Smooth muscle cell (in vitro differentiated cells): ENCODE measurements at regions not wholly inside any gene's neighbourhood (a gene's known extent, or its start where the extent isn't known, plus 50 kb on each side); places are given as distances from the start of the nearest gene placed in this dataset.
"Not testable (repeated sequence)": the region's sequence is repeated elsewhere in the genome, so short reads cannot be mapped to it uniquely, and the experiment has no call there.

ENCODE experiments used
- DNase-seq: peaks from one replicate; lab custom pipeline; 2025; ENCODE audit not compliant: unreplicated experiment; lab: John Stamatoyannopoulos, UW
- H2AFZ ChIP-seq: fragments of 200-600 bp; sonication (generic); 2 replicates; pipeline ENCODE4 v1.6.0; 2016; ENCODE audit warnings: antibody characterized with exemption, low read depth, mild to moderate bottlenecking
- H3F3A ChIP-seq: fragments of 200-600 bp; sonication (generic); 2 replicates; pipeline ENCODE4 v1.6.0; 2017; ENCODE audit warnings: antibody characterized with exemption, low read depth
- H3K27ac ChIP-seq: fragments of 200-600 bp; sonication (generic); 2 replicates; pipeline ENCODE4 v1.5.1; 2016; ENCODE audit warnings: low read depth, mild to moderate bottlenecking
- H3K27me3 ChIP-seq: fragments of 200-600 bp; sonication (generic); 2 replicates; pipeline ENCODE4 v1.6.1; 2016; ENCODE audit warnings: low read depth, mild to moderate bottlenecking
- H3K36me3 ChIP-seq: fragments of 200-600 bp; sonication (generic); 2 replicates; pipeline ENCODE4 v1.5.1; 2016; ENCODE audit warnings: low read depth
- H3K4me1 ChIP-seq: fragments of 200-600 bp; sonication (generic); 2 replicates; pipeline ENCODE4 v1.5.1; 2016; ENCODE audit warnings: low read depth
- H3K4me2 ChIP-seq: fragments of 200-600 bp; sonication (generic); 2 replicates; pipeline ENCODE4 v1.6.0; 2016; ENCODE audit warnings: mild to moderate bottlenecking
- H3K4me3 ChIP-seq: fragments of 200-600 bp; sonication (generic); 2 replicates; pipeline ENCODE4 v1.5.1; 2016; ENCODE audit warnings: mild to moderate bottlenecking
- H3K79me2 ChIP-seq: fragments of 200-600 bp; sonication (generic); 2 replicates; pipeline ENCODE4 v1.6.0; 2016; ENCODE audit warnings: low read depth, mild to moderate bottlenecking
- H3K9ac ChIP-seq: fragments of 200-600 bp; sonication (generic); 2 replicates; pipeline ENCODE4 v1.6.0; 2016; ENCODE audit warnings: low read depth
- H3K9me3 ChIP-seq: fragments of 200-600 bp; sonication (generic); replicated peaks from 2 replicates; pipeline ENCODE4 v1.5.1; 2016; ENCODE audit warnings: low read depth
- H4K20me1 ChIP-seq: fragments of 200-600 bp; sonication (generic); 2 replicates; pipeline ENCODE4 v1.6.0; 2016; ENCODE audit warnings: low read depth
- CTCF ChIP-seq: fragments of 200-600 bp; sonication (generic); IDR thresholded peaks from 2 replicates; pipeline ENCODE4 v1.5.1; 2017; ENCODE audit warnings: borderline replicate concordance, mild to moderate bottlenecking, antibody characterized with exemption; ENCODE audit not compliant: insufficient read depth, poor library complexity, severe bottlenecking
- WGBS: methylation state at CpG from one replicate; pipeline ENCODE4 v1.1.7; 2016; ENCODE audit warnings: low lambda C conversion rate; 5-methylcytosine and 5-hydroxymethylcytosine counted together

- H3K27me3 ChIP-seq, result no peaks in the 10 kb centered on the region
- no peak for DNase-seq
- H3K79me2 ChIP-seq, result no peaks in the 10 kb centered on the region
- H2AFZ ChIP-seq, result no peak overlapping the region
- TF ChIP-seq CTCF, result no peak
- peaks cover 7% of the 10 kb centered on the region for H3K9me3 ChIP-seq
- no peak overlapping the region for H3K9ac ChIP-seq
- no peaks in the 10 kb centered on the region for H4K20me1 ChIP-seq
- H3K27ac ChIP-seq, result no peak overlapping the region
- H3K4me1 ChIP-seq, result no peaks in the 10 kb centered on the region
- H3K36me3 ChIP-seq, result peaks cover 3% of the 10 kb centered on the region
- H3F3A ChIP-seq, result no peaks in the 10 kb centered on the region
- H3K4me2 ChIP-seq, result no peak overlapping the region
- H3K4me3 ChIP-seq, result no peak overlapping the region
Measured at GRCh38 chr11:96579656-96580055, 189.8 kb downstream of the JRKL start.

GRCh38 chr11:96580476-96581040, 190.7 kb downstream of the JRKL start:
- Histone ChIP-seq H3K9me3 (peaks cover 7% of the 10 kb centered on the region), H2AFZ (no peak overlapping the region), H3K27me3 (no peaks in the 10 kb centered on the region), H3K27ac (no peak overlapping the region), H4K20me1 (no peaks in the 10 kb centered on the region), H3F3A (no peaks in the 10 kb centered on the region), H3K9ac (no peak overlapping the region), H3K79me2 (no peaks in the 10 kb centered on the region), H3K4me1 (no peaks in the 10 kb centered on the region), H3K4me3 (no peak overlapping the region), H3K4me2 (no peak overlapping the region), H3K36me3 (peaks cover 3% of the 10 kb centered on the region)
- WGBS, result 96% methylated on average over 5 of the region's 5 CpGs
- no peak for DNase-seq
- no peak for TF ChIP-seq CTCF

- not testable (repeated sequence) for DNase-seq, H3K4me1 ChIP-seq, H3K36me3 ChIP-seq, H3K4me3 ChIP-seq, H3K9me3 ChIP-seq, H3K27ac ChIP-seq, H3F3A ChIP-seq, H4K20me1 ChIP-seq, H2AFZ ChIP-seq, H3K27me3 ChIP-seq, H3K4me2 ChIP-seq, H3K9ac ChIP-seq, H3K79me2 ChIP-seq
- WGBS, result 35% methylated on average over 2 of the region's 2 CpGs
Measured at GRCh38 chr11:96585944-96586880, 196.4 kb downstream of the JRKL start.

- not testable (repeated sequence) for H3K27ac ChIP-seq, H2AFZ ChIP-seq
- 96% methylated on average over 4 of the region's 4 CpGs for WGBS
Measured at GRCh38 chr11:96588793-96589192, 199.0 kb downstream of the JRKL start.

More at GRCh38 chr11:96588793-96589192, 199.0 kb downstream of the JRKL start:
- H3K27me3 ChIP-seq, H4K20me1 ChIP-seq, DNase-seq, H3K4me3 ChIP-seq, H3K9me3 ChIP-seq, H3F3A ChIP-seq, H3K36me3 ChIP-seq, H3K4me1 ChIP-seq, H3K4me2 ChIP-seq, H3K79me2 ChIP-seq, H3K9ac ChIP-seq: not testable (repeated sequence)
